Bronchial epithelial cell (primary cell): ENCODE measurements at regions not wholly inside any gene's neighbourhood (a gene's known extent, or its start where the extent isn't known, plus 50 kb on each side); places are given as distances from the start of the nearest gene placed in this dataset.

ENCODE experiments used
- DNase-seq: peaks from one replicate; pipeline ENCODE4 v3.0.0-alpha.2; 2010; ENCODE audit warnings: low read depth
- FAIRE-seq: peaks from 2 replicates; lab custom pipeline; 2011; peaks lifted over from hg19 to GRCh38; lab: Jason Lieb, UNC
- H3K27me3 ChIP-seq: 2 replicates; pipeline ENCODE4 v1.5.1; 2011; ENCODE audit warnings: low read length; ENCODE audit not compliant: control insufficient read depth, insufficient read depth
- H3K36me3 ChIP-seq: 2 replicates; pipeline ENCODE4 v1.5.1; 2011; ENCODE audit warnings: low read length; ENCODE audit not compliant: control insufficient read depth, insufficient read depth
- H3K4me3 ChIP-seq: 2 replicates; pipeline ENCODE4 v1.5.1; 2011; ENCODE audit warnings: mild to moderate bottlenecking, low read depth, low read length, control low read depth
- CTCF ChIP-seq: IDR thresholded peaks from 2 replicates; pipeline ENCODE4 v1.5.1; 2011; ENCODE audit warnings: mild to moderate bottlenecking, moderate library complexity, low read length, control low read depth, inconsistent platforms; ENCODE audit not compliant: insufficient read depth, severe bottlenecking

- Histone ChIP-seq H3K4me3 (no peak overlapping the region), H3K27me3 (no peaks in the 10 kb centered on the region), H3K36me3 (no peaks in the 10 kb centered on the region)
- TF ChIP-seq CTCF: no peak
- DNase-seq (no peak), FAIRE-seq (no peak)
These were observed 224.8 kb upstream of the MAP3K7 start for GRCh38 chr6:90811596-90812226.

- no peaks in the 10 kb centered on the region for H3K36me3 ChIP-seq
- H3K27me3 ChIP-seq: no peaks in the 10 kb centered on the region
- FAIRE-seq: no peak
- H3K4me3 ChIP-seq: no peak overlapping the region
- no peak for DNase-seq
- no peak for TF ChIP-seq CTCF
These were observed 222.2 kb upstream of the MAP3K7 start for GRCh38 chr6:90809035-90809434.

- H3K27me3 ChIP-seq: no peaks in the 10 kb centered on the region
- no peak overlapping the region for H3K4me3 ChIP-seq
- FAIRE-seq: no peak
- no peak for TF ChIP-seq CTCF
- DNase-seq: no peak
- no peaks in the 10 kb centered on the region for H3K36me3 ChIP-seq
These were observed 221.2 kb upstream of the MAP3K7 start for GRCh38 chr6:90807791-90808701.

- Histone ChIP-seq H3K36me3 (no peaks in the 10 kb centered on the region), H3K27me3 (no peaks in the 10 kb centered on the region), H3K4me3 (no peak overlapping the region)
- no peak for TF ChIP-seq CTCF
- no peak for DNase-seq
- FAIRE-seq: no peak
These were observed 218.8 kb upstream of the MAP3K7 start for GRCh38 chr6:90805619-90806155.

- H3K36me3 ChIP-seq: no peaks in the 10 kb centered on the region
- no peak for DNase-seq
- TF ChIP-seq CTCF: no peak
- FAIRE-seq: no peak
- no peak overlapping the region for H3K4me3 ChIP-seq
- H3K27me3 ChIP-seq: no peaks in the 10 kb centered on the region
These were observed 217.1 kb upstream of the MAP3K7 start for GRCh38 chr6:90803956-90804355.
